ENCODE measurements at regions not wholly inside any gene's neighbourhood (a gene's known extent, or its start where the extent isn't known, plus 50 kb on each side); places are given as distances from the start of the nearest gene placed in this dataset.
"Not testable (repeated sequence)": the region's sequence is repeated elsewhere in the genome, so short reads cannot be mapped to it uniquely, and the experiment has no call there.

GRCh38 chr1:60637651-60638050, 444.7 kb upstream of the NFIA start:
- no peak for DNase-seq

GRCh38 chr1:60636946-60637345, 445.4 kb upstream of the NFIA start:
- no peak for DNase-seq

GRCh38 chr1:60634106-60634505, 448.3 kb upstream of the NFIA start:
- no peak for DNase-seq

- DNase-seq, result no peak
Observed at GRCh38 chr1:60622486-60622885, 459.9 kb upstream of the NFIA start.

- DNase-seq, result no peak
Observed at GRCh38 chr1:60621368-60621851, 461.0 kb upstream of the NFIA start.

GRCh38 chr1:60620087-60620486, 462.3 kb upstream of the NFIA start:
- DNase-seq, result no peak

GRCh38 chr1:60619581-60619980, 462.8 kb upstream of the NFIA start:
- no peak for DNase-seq

GRCh38 chr1:60615666-60616065, 466.7 kb upstream of the NFIA start:
- DNase-seq, result no peak

GRCh38 chr1:60612790-60613189, 469.6 kb upstream of the NFIA start:
- DNase-seq, result no peak

- not testable (repeated sequence) for DNase-seq
Observed at GRCh38 chr1:60606921-60607320, 475.4 kb upstream of the NFIA start.

GRCh38 chr1:60600532-60600931, 481.8 kb upstream of the NFIA start:
- DNase-seq, result no peak

GRCh38 chr1:60599574-60599973, 482.8 kb upstream of the NFIA start:
- no peak for DNase-seq

- no peak for DNase-seq
Observed at GRCh38 chr1:60598041-60598910, 484.1 kb upstream of the NFIA start.

GRCh38 chr1:60596791-60597750, 485.3 kb upstream of the NFIA start:
- DNase-seq, result no peak

- no peak for DNase-seq
Observed at GRCh38 chr1:60591583-60591982, 490.8 kb upstream of the NFIA start.

- no peak for DNase-seq
Observed at GRCh38 chr1:60589916-60590315, 492.4 kb upstream of the NFIA start.

GRCh38 chr1:60589046-60589748, 493.2 kb upstream of the NFIA start:
- DNase-seq, result no peak

GRCh38 chr1:60584371-60584770, 498.0 kb upstream of the NFIA start:
- no peak for DNase-seq

GRCh38 chr1:60583696-60584095, 498.7 kb upstream of the NFIA start:
- DNase-seq, result no peak

GRCh38 chr1:60581455-60582220, 500.7 kb upstream of the NFIA start:
- no peak for DNase-seq

- DNase-seq, result no peak
Observed at GRCh38 chr1:60577029-60577428, 503.5 kb upstream of the C1orf87 start.

GRCh38 chr1:60575326-60575977, 501.9 kb upstream of the C1orf87 start:
- no peak for DNase-seq

Data from activated gamma-delta T cell treated with Interleukin-2 at 50 U/mL for 16 hours (primary cell).